Activated T-helper 1 cell treated with anti-CD3 and anti-CD28 coated beads, Interleukin-2, amount 50 U/mL, for 16 hours (primary cell): ENCODE measurements at regions not wholly inside any gene's neighbourhood (a gene's known extent, or its start where the extent isn't known, plus 50 kb on each side); places are given as distances from the start of the nearest gene placed in this dataset.
"Not testable (repeated sequence)": the region's sequence is repeated elsewhere in the genome, so short reads cannot be mapped to it uniquely, and the experiment has no call there.

Source experiments
- DNase-seq, 2 donors: peaks; one replicate each; pipeline ENCODE4 v3.0.0-alpha.2; 2020; ENCODE audit warnings: low read depth in 1 of 2, low spot score in 1 of 2

DNA sequence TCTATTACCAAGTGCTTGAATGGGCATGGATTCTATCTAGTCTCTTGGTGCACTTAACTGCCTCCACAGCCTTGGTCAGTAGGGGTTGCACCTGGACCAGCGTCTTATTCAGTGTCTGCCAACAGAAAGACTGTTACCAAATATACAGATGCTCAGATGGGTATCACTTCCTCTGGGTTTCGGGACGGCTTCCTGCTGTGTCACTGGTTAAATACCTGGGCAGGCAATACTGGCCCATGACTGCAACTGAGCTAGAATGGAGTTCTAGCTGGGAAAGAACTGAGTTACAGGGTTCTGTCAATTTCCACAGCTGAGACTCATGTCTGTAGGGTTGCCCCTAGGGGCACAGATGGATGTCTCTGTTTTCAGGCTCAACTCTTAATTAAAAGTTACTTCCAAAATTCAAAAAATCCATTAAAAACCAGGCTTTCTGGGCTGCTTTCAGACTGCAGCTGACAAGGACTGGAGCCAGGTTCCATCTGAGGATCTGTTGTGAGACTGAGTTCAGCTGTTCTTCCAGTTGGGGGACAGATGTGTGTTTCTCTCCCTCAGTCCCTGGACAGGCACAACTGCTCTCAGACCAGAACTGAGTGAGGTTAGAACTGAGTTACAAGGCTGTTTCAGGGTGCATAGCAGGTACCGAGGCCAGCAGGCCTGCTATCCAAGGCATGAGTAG, 789.6 kb upstream of the SLC8A1 start:
- DNase-seq: no peak

GRCh38 chr2:41242001-41242331, 790.1 kb upstream of the SLC8A1 start:
- no peak for DNase-seq

GRCh38 chr2:41267929-41268659, 779.7 kb upstream of the PKDCC start:
- DNase-seq: no peak

GRCh38 chr2:41283079-41283775, 764.6 kb upstream of the PKDCC start:
- DNase-seq: no peak

DNA sequence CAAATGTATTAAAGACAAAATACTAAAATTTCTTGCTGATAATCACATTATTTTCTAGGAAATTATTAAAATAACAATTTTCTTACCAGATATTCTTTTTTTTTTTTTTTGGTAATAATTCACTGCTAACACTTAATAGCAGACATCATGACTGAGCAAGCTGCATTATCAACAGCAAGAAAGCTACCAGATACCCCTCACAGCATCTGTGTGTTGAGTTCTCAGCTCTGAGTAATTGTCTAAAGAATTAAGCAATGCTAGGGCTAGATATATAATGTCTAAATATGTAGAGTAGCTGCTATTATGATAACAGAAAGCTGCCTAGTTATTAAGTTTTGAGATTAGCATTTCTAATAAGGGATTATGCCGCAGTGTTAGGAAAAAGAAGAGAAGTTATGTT, 754.3 kb upstream of the PKDCC start:
- DNase-seq: no peak

DNA sequence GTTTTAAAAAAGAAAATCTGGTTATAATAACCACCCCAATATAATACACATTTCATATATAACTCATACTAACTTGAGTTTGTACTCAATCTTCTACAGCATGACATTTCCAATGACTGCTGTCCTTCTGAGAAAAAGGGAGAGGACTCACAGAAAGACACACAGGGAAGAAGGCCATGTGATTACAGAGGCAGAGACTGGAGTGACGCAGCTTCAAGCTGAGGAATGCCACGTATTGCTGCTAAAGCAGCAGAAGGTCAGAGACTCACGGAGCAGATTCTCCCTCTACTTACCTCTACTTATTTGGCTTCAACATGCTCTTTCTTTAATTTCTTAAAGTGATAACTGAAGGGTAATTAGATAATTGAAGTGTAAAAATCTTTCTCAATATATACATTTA, 753.5 kb upstream of the PKDCC start:
- no peak for DNase-seq

GRCh38 chr2:41313082-41313481, 734.7 kb upstream of the PKDCC start:
- DNase-seq: no peak

DNA sequence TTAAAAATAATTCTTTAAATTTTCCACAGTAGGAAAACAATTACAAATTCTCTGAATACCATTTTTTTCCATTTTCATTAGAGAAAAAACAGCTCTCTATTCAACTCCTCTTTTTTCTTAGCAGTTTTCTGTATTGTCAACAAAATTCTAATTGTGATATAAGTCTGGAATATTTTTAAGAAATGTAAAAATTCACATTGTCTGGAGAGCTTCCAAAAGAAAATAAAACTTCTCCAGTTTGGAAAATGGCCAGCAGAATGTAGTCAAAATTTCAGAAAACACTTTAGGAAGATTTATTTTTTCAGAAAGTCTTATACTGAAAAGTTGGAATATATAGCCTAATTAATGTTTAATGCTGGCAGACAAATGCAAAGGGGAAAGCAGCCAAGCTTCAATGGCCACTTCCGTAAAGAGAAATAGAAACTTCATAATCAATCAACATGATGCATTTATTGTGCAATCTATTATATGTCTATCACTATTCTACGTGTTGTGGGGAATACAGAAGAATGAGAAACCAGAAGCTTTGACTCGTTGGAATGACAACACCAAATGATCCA, 733.2 kb upstream of the PKDCC start:
- DNase-seq: no peak

DNA sequence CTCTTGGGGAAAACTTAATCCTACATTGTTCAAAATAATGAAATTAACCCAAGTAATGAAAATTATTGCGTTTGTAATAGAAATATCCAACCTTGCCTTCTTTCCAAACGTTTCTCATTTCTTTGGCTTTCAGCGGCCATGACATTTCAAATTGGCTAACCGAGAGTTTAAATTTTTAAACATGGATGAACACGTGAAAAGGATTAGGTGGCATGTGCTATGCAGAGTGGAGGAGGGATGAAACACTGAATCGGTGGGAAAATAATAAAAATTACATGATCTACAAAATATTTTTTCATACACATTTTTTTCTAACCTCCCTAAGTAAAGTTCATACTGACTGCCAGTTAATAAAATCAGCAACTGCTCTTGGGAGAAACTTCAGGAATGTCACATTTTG, 728.4 kb upstream of the PKDCC start:
- no peak for DNase-seq

DNA sequence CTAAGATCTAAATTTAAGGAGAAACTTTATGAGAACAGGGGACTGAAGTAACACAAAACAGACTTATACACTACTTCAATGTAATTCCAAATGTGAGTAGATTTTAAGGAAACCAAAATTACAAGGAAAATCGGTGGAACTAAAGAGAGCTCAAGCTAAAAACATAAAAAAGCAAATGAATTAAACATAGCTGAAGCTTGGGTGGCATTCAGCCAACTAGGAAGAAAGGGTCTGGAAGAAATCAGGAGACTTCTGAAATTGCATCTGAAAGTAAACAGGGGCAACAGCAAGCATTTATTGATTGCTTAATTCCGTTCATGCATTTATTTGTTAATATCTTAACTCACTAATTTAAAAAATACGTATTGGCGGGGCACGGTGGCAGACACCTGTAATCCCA, 727.3 kb upstream of the PKDCC start:
- DNase-seq: no peak

GRCh38 chr2:41321351-41321750, 726.5 kb upstream of the PKDCC start:
- DNase-seq: no peak

- no peak for DNase-seq
Measured at GRCh38 chr2:41326851-41327250, 721.0 kb upstream of the PKDCC start.

- DNase-seq: no peak
Measured at GRCh38 chr2:41329040-41329439, 718.8 kb upstream of the PKDCC start.

DNA sequence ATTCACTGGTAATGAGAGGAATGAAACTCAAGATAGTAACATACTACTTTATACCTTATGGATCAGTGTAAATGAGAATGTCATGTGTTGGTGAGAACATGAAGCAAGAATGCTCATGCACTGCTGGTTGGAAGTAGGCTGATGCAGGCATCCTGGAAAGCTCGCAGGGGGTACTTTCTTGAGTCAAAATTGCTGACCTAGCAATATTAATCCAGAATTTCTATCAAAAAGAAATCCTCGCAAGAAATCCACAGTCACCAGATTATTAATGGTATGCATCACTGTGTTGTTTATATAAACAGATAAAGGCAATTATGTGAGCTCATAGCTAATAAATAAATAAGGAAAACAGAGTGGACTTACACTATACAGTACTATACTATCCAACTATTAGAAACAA, 713.7 kb upstream of the PKDCC start:
- DNase-seq: no peak

DNA sequence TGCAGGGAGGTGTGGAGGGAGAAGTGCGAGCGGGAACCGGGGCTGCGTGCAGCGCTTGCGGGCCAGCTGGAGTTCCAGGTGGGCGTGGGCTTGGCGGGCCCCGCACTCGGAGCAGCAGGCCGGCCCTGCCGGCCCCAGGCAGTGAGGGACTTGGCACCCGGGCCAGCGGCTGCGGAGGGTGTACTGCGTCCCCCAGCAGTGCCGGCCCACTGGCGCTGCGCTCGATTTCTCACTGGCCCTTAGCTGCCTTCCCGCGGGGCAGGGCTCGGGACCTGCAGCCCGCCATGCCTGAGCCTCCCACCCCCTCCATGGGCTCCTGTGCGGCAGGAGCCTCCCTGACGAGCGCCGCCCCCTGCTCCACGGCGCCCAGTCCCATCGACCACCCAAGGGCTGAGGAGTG, 712.2 kb upstream of the PKDCC start:
- DNase-seq: not testable (repeated sequence)

DNA sequence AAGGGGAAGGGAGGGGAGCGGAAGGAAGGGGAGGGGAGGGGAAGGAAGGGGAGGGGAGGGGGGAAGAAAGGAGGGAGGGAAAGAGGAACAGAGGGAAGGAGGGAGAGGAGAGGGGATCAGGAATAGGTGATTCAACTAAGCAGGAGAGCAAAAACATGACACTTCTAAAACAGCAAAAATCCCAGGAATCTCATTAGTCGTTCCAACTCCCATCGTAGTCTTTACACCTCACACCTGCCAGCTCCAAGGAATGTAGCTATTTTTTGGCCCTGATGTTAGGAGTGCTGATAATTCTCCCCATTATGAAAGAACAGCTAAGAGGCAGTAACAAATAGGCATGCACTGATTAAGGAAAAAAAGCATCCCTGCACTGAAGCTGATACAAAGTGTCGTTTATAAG, 709.9 kb upstream of the PKDCC start:
- no peak for DNase-seq

DNA sequence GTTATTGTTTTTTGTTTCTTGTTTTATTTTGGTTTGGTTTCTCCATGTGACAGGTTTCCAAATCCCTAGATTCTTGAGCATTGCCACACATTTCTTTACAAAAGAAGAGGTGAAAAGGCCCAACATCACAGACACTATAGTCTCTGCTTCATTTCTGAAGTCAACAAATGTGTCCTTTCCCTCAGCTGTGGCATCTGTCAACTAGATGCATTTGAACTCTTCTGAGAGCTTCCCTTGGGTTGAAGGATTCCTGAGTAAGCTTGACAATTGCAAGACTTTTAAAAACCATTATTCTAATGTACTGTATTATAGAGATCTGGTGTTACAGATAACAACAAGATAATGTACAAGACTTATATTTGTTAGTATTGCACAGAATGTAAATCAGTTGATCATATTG, 703.3 kb upstream of the PKDCC start:
- no peak for DNase-seq

DNA sequence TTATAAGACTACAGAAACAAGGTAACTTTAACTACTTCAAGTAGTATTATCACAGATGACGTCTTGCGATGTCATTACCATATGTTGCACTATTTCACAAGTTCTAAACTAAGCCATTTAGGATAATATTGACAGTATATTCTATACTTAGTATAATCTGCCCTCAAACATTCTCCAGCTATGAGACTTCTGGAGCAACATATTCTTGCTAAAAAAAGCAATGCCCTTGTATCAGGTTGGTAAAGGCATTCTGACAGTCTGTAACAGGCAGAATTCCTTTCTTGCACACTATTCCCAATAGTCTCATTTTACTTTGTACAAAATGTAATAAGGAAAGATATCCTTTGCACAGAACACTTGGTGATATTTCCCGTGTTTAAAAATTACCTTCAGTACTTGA, 694.8 kb upstream of the PKDCC start:
- DNase-seq: no peak

DNA sequence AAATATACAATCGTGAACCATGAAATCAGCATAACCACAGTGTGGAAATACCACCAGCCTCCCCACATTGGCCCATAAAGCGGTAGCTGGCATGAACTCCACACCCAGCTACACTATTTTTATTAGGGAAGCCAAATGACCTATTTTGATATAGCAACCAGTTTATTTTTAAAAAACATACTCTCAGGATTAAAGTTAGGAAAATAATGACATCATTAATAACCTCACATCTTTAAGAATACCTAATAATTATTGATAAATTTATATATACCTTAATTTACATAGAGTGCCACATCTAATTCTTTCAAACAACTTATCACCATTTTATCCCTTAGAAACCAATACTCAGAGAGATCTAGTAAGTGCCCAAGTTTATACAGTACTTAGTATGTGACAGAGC, 692.0 kb upstream of the PKDCC start:
- no peak for DNase-seq

GRCh38 chr2:41364842-41365241, 683.0 kb upstream of the PKDCC start:
- no peak for DNase-seq

DNA sequence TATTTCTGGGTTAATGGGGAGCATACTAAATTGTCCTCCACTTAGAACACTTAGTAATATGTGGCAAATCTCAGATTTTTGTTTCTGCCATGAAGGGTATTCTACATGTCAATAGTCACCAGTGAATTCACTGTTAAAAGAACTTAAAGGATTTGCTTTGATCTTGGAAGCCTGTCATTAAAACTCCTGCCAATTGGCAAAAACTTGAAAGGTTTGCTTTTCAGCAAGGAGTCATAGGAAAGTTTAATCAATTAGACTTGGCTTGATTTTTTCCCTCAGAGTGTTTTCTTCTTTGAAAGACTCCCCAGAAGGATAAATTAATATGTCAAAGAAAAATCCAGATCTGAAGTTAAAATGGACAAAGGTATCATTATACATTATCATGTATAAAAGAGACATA, 671.9 kb upstream of the PKDCC start:
- DNase-seq: no peak

DNA sequence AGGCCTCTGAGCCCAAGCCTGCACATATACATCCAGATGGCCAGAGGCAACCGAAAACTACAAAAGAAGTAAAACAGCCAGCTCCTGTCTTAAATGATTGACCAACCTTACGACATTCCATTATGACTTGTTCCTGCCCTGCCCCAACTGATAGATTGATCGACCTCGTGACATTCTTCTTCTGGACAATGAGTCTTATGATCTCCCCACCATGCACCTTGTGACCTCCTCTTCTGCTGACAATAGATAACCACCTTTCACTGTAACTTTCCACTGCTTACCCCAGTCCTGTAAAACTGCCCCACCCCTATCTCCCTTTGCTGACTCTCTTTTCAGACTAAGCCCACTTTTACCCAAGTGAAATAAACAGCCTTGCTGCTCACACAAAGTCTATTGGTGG, 670.0 kb upstream of the PKDCC start:
- no peak for DNase-seq
